Activated CD4-positive, alpha-beta T cell treated with anti-CD3 and anti-CD28 coated beads for 36 hours (primary cell): ENCODE measurements at regions not wholly inside any gene's neighbourhood (a gene's known extent, or its start where the extent isn't known, plus 50 kb on each side); places are given as distances from the start of the nearest gene placed in this dataset.
"Not testable (repeated sequence)": the region's sequence is repeated elsewhere in the genome, so short reads cannot be mapped to it uniquely, and the experiment has no call there.

Experiments
- ATAC-seq: fragments of 200-7000 bp; cut with Tn5 transposase; one replicate; pipeline ENCODE4 v1.10.0; 2021; ENCODE audit warnings: mild to moderate bottlenecking, moderate library complexity
- CTCF ChIA-PET: fragments of 350-600 bp; sonication (Branson Sonifier 250); formaldehyde crosslinking; loops from one replicate; lab custom pipeline; 2021; ENCODE audit warnings: antibody characterized with exemption; lab: Charles Lee
- POLR2A ChIA-PET: fragments of 350-600 bp; sonication (Branson Sonifier 250); formaldehyde crosslinking; loops from one replicate; lab custom pipeline; 2021; ENCODE audit warnings: antibody characterized with exemption, inconsistent platforms; lab: Charles Lee
- DNase-seq: peaks from one replicate; pipeline ENCODE4 v3.0.0-alpha.2; 2020
- H3K27ac Mint-ChIP-seq: one replicate; pipeline ENCODE4 v1.8.0; 2021; ENCODE audit warnings: mixed read lengths
- H3K27me3 Mint-ChIP-seq: one replicate; pipeline ENCODE4 v1.8.0; 2021; ENCODE audit warnings: mixed read lengths
- H3K36me3 Mint-ChIP-seq: one replicate; pipeline ENCODE4 v1.8.0; 2021; ENCODE audit warnings: low read depth, mixed read lengths
- H3K4me1 Mint-ChIP-seq: one replicate; pipeline ENCODE4 v1.8.0; 2021; ENCODE audit warnings: mixed read lengths
- H3K4me3 Mint-ChIP-seq: one replicate; pipeline ENCODE4 v1.8.0; 2021; ENCODE audit warnings: mild to moderate bottlenecking, moderate library complexity, mixed read lengths
- H3K9me3 Mint-ChIP-seq: one replicate; pipeline ENCODE4 v1.8.0; 2021; ENCODE audit warnings: low read depth, mixed read lengths
- intact Hi-C, 2 experiments: fragments of 100-400 bp; cut with DNase I in 1 of 2; cut with micrococcal nuclease in 1 of 2; formaldehyde crosslinking; loops; one replicate each; pipeline versions ENCODE4 v1.14.2 to v1.15.1; 2022 to 2024; cut with DNase I, micrococcal nuclease

DNA sequence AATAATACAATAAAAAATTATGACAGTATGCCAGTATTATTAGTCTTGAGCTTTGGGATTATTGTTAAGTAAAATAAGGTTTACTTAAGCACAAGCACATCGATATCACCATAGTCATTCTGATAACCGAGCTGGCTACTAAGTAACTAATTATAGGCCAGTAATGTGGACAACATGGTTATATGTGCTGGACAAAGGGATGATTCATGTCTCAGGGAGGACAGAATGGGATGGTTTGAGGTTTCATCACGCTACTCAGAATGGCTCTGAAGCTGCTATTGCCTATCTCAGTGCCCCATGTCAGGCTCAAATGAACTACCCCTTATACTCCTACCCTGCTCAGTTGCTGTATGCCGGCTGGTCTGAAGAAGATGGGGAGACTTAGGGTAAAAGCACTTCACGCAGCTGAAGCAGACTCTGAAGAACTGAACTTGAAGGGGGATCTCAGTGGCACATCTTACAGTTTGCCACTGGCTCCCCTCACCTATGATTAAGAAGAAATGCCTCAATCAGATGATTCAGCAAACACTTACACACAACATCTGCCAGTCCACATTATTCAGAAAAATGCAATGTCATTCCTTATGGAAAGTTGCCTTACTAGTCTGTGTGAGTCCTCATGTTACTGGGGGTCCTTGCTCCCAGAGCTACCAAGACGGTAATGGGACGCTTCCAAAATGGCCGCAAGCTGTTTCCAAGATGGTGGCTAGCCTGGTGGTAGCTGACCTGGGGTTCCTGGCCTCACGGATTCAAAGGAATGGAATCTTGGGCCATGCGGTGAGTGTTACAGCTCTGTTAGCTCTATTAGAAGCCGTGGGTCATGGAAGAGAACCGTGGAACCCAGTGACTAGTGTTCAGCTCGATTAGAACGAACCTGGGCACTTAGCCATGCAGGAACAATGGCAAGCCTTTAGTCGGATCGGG lies 1098.6 kb downstream of the TAF11L14 start:
- intact Hi-C loops: no loop called here
- Mint-ChIP-seq H3K27me3 (no peaks in the 10 kb centered on the region), H3K27ac (no peak overlapping the region), H3K4me1 (peaks cover 12% of the 10 kb centered on the region), H3K9me3 (no peaks in the 10 kb centered on the region), H3K4me3 (no peak overlapping the region), H3K36me3 (peaks cover 30% of the 10 kb centered on the region)
- no peak for DNase-seq
- CTCF ChIA-PET: interaction anchor here (1.4 kb wide), 1 partner anchor 8 kb away, joined by 4 read pairs; no protein-coding TSS in a partner anchor
- no peak for ATAC-seq
- POLR2A ChIA-PET: no interaction called here

DNA sequence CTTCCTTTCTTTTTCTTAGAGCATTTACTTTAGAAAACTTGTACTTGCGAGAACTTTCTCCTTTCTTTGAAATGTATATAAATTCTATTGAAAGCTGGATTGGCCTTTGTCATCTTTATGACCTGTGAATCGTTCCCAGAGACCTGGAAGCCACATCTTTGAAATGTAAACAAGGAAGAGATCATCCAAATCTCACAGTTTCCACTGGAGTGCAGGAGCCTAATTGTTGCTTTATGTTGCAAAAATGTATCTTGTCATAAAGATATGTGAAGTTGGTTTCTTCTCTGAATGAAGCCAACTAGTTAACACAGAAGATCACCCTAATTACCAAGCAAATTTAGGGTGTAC lies 1101.8 kb downstream of the TAF11L14 start:
- ChIA-PET CTCF (no interaction called here), POLR2A (no interaction called here)
- peaks cover 35% of the 10 kb centered on the region for H3K36me3 Mint-ChIP-seq
- no peak for DNase-seq
- ATAC-seq: no peak
- H3K4me3 Mint-ChIP-seq: no peak overlapping the region
- intact Hi-C loops: no loop called here
- H3K27ac Mint-ChIP-seq: no peak overlapping the region
- H3K27me3 Mint-ChIP-seq: no peaks in the 10 kb centered on the region
- no peaks in the 10 kb centered on the region for H3K9me3 Mint-ChIP-seq
- peaks cover 30% of the 10 kb centered on the region for H3K4me1 Mint-ChIP-seq

DNA sequence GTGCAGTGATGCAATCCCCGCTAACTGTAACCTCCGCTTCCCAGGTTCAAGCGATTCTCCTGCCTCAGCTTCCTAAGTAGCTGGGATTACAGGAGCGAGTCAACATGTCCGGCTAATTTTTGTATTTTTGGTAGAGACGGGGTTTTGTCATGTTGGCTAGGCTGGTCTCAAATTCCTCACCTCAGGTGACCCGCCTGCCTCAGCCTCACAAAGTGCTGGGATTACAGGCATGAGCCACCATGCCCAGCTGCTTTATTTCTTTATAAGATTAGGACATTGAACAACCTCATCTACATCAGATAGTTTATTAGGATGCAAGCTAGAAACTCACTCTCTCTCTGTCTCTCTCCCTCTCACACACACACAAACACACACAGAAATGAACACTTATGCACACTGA lies 1102.5 kb downstream of the TAF11L14 start:
- H3K4me3 Mint-ChIP-seq, H3K27ac Mint-ChIP-seq, H3K9me3 Mint-ChIP-seq, CTCF ChIA-PET, POLR2A ChIA-PET, DNase-seq, H3K27me3 Mint-ChIP-seq, ATAC-seq, intact Hi-C loops: not testable (repeated sequence)
- peaks cover 36% of the 10 kb centered on the region for H3K36me3 Mint-ChIP-seq
- peaks cover 36% of the 10 kb centered on the region for H3K4me1 Mint-ChIP-seq

DNA sequence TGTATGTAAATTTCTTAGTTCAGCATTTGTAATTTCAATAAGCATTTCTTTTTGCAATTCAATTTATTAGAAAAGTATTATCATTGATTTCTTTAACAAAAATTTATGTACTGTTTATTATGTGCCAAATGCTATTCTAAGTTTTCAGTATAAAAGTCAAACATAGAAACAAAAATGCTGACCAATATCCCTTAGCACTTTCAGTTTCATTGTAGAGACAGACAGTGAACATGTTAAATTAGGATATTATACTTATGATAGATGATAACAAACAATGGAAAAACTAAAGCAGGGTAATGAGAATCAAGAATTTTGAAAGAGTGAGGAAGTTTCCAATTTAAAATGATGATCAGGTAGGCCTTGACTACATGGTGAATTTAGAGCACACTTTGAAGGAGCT lies 1106.0 kb downstream of the TAF11L14 start:
- Mint-ChIP-seq H3K4me3 (no peak overlapping the region), H3K36me3 (peaks cover 28% of the 10 kb centered on the region), H3K27ac (no peak overlapping the region), H3K27me3 (no peaks in the 10 kb centered on the region), H3K4me1 (peaks cover 59% of the 10 kb centered on the region), H3K9me3 (no peaks in the 10 kb centered on the region)
- DNase-seq (no peak), ATAC-seq (no peak)
- ChIA-PET CTCF (interaction anchor here (1.2 kb wide), 1 partner anchor 42 kb away, joined by 5 read pairs; no protein-coding TSS in a partner anchor), POLR2A (no interaction called here)
- intact Hi-C loops: no loop called here

DNA sequence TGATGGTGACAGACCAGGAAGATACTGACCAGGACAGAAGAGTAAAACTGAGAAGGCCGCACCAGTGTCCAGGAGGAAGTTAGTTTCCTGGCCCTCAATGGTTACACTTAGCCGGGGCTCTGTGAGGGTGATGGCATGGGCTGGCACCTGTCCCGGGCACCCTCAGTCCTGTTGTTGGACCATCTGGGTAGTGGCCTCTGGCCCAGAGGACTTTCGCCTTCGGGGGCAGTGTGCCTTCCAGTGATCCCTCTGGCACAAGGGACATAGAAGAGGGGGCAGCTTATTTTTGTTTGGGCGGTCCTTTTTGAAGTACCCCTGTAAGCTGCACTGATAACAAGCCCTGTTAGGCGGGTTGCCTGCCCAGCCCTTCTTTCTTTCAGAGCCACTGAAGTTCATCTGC lies 1108.6 kb downstream of the TAF11L14 start:
- intact Hi-C loops: no loop called here
- ChIA-PET POLR2A (no interaction called here), CTCF (no interaction called here)
- Mint-ChIP-seq H3K36me3 (peaks cover 28% of the 10 kb centered on the region), H3K4me1 (peaks cover 61% of the 10 kb centered on the region), H3K27me3 (no peaks in the 10 kb centered on the region), H3K4me3 (no peak overlapping the region), H3K9me3 (peaks cover 10% of the 10 kb centered on the region), H3K27ac (no peak overlapping the region)
- ATAC-seq (no peak), DNase-seq (no peak)

DNA sequence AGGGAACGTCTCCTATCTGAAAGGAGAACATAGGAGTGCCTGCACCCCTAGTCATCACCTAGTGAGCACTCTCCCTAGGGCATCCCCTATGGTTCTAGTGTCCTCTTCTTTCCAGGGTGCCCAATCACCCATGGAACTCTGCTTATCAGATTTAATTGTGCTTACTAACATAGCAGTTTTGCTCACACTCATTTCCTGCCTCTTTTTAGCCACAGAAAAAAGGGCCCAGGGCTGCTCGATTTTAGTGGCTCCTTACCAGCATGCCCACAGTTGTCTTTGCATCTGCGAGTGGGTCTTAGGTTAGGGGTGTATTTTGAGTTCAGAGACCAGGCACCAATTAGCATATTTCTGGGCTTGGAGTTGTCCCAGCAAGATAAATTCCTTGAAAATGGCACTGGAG lies 1110.2 kb downstream of the TAF11L14 start:
- H3K27ac Mint-ChIP-seq: peak overlapping the region; percentile 97
- no peaks in the 10 kb centered on the region for H3K27me3 Mint-ChIP-seq
- peak overlapping the region; percentile 87 for H3K4me3 Mint-ChIP-seq
- ChIA-PET POLR2A (no interaction called here), CTCF (interaction anchor here (0.5 kb wide), 1 partner anchor 14 kb away, joined by 4 read pairs; no protein-coding TSS in a partner anchor)
- intact Hi-C loops: loop anchor here in 1 of 2 experiments (2.0 kb wide), 1 partner anchor 46 kb away; no protein-coding TSS in a partner anchor
- peaks cover 54% of the 10 kb centered on the region for H3K4me1 Mint-ChIP-seq
- peaks cover 26% of the 10 kb centered on the region for H3K36me3 Mint-ChIP-seq
- peak; percentile 42 for ATAC-seq
- DNase-seq: peak; percentile 37
- H3K9me3 Mint-ChIP-seq: peaks cover 10% of the 10 kb centered on the region

DNA sequence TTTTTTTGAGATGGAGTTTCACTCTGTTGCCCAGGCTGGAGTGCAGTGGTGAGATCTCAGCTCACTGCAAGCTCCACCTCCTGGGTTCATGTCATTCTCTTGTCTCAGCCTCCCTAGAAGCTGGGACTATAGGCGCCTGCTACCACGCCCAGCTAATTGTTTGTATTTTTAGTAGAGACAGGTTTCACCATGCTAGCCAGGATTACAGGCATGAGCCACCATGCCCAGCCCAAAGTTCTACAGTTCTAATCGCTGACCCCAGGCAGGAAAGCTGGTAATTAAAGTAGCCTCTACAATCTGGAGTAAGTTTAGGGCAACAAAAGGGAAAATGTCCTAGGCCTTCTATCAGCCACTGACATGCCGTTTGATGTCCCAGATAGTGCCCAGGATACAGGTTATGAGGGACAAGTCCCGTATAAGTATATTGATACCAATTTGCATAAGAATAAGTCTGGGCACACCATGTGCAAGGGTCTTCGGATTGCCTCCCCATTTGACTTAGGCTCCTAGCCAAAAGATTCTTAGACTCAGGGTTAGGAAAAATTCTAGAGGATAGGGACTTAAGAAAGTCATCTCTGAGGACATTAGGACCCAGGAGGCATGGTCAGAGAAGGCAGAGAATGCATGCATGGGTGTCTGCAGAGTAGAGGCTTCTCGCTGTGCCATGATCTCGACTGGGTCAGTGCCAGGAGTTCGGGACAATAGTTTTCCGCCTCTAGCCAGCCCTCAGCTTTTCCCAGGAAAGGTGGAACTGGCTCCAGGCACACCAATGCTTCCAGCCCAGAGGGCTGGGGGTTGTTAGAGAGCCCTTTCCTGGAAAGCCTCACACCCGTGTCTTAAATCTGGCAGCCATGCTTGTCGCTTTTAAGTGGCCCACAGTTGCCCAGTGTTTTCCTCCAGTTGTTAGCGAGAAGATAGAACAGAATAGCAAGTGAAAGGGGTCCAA lies 1111.1 kb downstream of the TAF11L14 start:
- DNase-seq: peak; percentile 51
- ATAC-seq: peak; percentile 50
- H3K4me3 Mint-ChIP-seq: peak overlapping the region; percentile 87
- ChIA-PET CTCF (interaction anchor here (0.9 kb wide), 1 partner anchor 11 kb away, joined by 3 read pairs; no protein-coding TSS in a partner anchor), POLR2A (no interaction called here)
- peaks cover 10% of the 10 kb centered on the region for H3K9me3 Mint-ChIP-seq
- H3K27me3 Mint-ChIP-seq: no peaks in the 10 kb centered on the region
- intact Hi-C loops: loop anchor here in 1 of 2 experiments (2.0 kb wide), 1 partner anchor 47 kb away; no protein-coding TSS in a partner anchor
- H3K36me3 Mint-ChIP-seq: peaks cover 26% of the 10 kb centered on the region
- H3K27ac Mint-ChIP-seq: peak overlapping the region; percentile 97
- H3K4me1 Mint-ChIP-seq: peaks cover 55% of the 10 kb centered on the region

DNA sequence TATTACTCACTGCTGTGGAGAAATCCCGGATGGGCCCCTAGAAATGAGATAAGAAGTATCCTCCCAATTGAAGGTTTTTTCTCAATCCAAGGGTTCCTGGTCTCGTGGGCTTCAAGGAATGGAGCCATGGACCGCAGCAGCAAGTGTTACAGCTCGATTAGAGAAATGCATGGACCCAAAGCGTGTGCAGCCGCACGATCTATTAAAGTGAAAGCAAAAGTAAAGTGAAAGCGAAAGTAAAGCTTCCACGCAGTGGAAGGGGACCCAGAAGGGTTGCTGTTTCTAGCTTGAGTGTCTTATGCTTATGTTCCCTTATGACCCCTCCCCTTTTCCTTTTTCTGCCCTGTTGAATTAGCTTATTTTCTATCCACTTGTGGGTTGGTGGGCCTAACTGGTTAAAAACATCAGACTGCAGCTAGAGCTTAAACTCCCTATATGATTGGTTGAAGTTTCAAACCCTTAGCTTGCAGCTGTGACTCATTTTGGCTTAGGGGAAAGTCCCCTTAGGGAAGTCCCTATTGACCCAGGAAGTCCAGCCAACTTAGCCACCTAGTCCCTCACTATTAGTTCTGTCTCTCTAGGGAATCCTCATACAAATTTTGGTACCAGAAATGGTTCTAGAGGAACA lies 1111.8 kb downstream of the TAF11L14 start:
- H3K4me1 Mint-ChIP-seq: peaks cover 49% of the 10 kb centered on the region
- H3K9me3 Mint-ChIP-seq: peaks cover 10% of the 10 kb centered on the region
- H3K27me3 Mint-ChIP-seq: no peaks in the 10 kb centered on the region
- H3K4me3 Mint-ChIP-seq: peak overlapping the region; percentile 87
- POLR2A ChIA-PET: interaction anchor here (0.6 to 0.9 kb wide), 2 partner anchors 16 to 33 kb away, joined by 4 to 8 read pairs; no protein-coding TSS in a partner anchor
- peaks cover 19% of the 10 kb centered on the region for H3K36me3 Mint-ChIP-seq
- ATAC-seq: peak; percentile 78
- DNase-seq: peak; percentile 55
- CTCF ChIA-PET: interaction anchor here (0.7 to 0.9 kb wide), 2 partner anchors 12 to 52 kb away, joined by 3 to 4 read pairs; no protein-coding TSS in a partner anchor
- H3K27ac Mint-ChIP-seq: peak overlapping the region; percentile 97
- intact Hi-C loops: loop anchor here (1.0 to 2.0 kb wide), 2 partner anchors 47 to 48 kb away; no protein-coding TSS in a partner anchor

DNA sequence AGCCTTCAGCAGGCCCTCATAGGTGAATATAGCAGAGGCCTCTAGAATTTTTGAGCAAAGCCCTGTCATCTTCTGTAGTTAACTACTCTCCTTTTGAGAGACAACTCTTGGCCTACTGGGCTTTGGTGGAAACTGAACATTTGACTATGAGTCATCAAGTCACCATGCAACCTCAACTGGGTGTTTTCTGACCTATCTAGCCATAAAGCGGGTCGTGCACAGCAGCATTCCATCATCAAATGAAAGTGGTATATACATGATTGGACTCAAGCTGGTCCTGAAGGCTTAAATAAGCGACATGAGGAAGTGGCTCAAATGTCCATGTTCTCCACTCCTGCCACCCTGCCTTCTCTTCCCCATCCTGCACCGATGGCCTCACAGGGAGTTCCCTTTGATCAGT lies 1115.5 kb downstream of the TAF11L14 start:
- H3K27ac Mint-ChIP-seq: no peak overlapping the region
- H3K36me3 Mint-ChIP-seq: peaks cover 7% of the 10 kb centered on the region
- peaks cover 10% of the 10 kb centered on the region for H3K9me3 Mint-ChIP-seq
- intact Hi-C loops: no loop called here
- H3K4me1 Mint-ChIP-seq: peaks cover 41% of the 10 kb centered on the region
- ATAC-seq (peak; percentile 36), DNase-seq (peak; percentile 37)
- H3K27me3 Mint-ChIP-seq: no peaks in the 10 kb centered on the region
- no peak overlapping the region for H3K4me3 Mint-ChIP-seq
- ChIA-PET CTCF (no interaction called here), POLR2A (no interaction called here)

DNA sequence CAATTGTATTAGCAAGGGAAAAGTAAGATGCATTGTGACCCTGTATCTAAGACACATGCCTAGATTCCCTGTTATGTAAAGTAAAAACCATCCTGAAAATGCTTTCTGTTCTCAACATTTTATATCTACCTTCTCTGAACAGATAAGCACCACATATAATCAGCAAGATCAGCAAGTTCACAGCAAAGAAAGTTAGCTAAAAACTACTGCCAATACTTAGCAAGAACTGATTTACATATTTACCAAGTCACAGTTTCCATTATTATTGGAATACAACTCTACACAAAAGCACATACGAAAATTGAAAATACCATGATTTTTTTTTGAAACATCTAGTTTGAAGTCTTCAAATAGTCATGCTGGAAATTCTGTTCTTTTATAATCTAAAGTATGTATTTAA lies 1118.1 kb downstream of the TAF11L14 start:
- Mint-ChIP-seq H3K4me3 (no peak overlapping the region), H3K9me3 (peaks cover 5% of the 10 kb centered on the region), H3K4me1 (peaks cover 31% of the 10 kb centered on the region), H3K27me3 (no peaks in the 10 kb centered on the region), H3K36me3 (peaks cover 6% of the 10 kb centered on the region), H3K27ac (peak overlapping the region; percentile 32)
- no peak for DNase-seq
- CTCF ChIA-PET: no interaction called here
- POLR2A ChIA-PET: no interaction called here
- intact Hi-C loops: no loop called here
- no peak for ATAC-seq

DNA sequence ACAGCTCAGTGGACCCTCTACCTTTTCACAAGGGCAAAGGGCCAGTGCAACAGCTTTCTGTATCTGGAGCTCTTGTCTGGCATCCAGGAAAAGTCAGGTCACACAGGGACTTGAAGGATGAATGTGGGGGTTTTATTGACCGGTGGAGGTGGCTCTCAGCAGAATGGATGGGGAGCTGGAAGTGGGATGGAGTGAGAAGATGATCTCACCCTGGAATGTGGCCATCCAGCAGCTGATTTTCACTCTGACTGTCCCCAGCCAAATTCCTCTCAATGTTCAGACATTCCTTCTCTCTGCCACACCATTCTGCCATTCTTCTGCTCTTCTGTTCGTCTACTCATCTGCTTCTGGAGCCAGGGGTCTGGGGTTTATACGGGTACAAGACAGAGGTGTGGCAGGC lies 1119.9 kb downstream of the TAF11L14 start:
- ChIA-PET CTCF (no interaction called here), POLR2A (no interaction called here)
- no peaks in the 10 kb centered on the region for H3K27me3 Mint-ChIP-seq
- H3K27ac Mint-ChIP-seq: no peak overlapping the region
- no peaks in the 10 kb centered on the region for H3K9me3 Mint-ChIP-seq
- no peaks in the 10 kb centered on the region for H3K36me3 Mint-ChIP-seq
- no peak for ATAC-seq
- DNase-seq: no peak
- intact Hi-C loops: no loop called here
- no peak overlapping the region for H3K4me3 Mint-ChIP-seq
- H3K4me1 Mint-ChIP-seq: peaks cover 24% of the 10 kb centered on the region
